Neural cell (in vitro differentiated cells): ENCODE measurements at regions not wholly inside any gene's neighbourhood (a gene's known extent, or its start where the extent isn't known, plus 50 kb on each side); places are given as distances from the start of the nearest gene placed in this dataset.

Experiments
- H2AFZ ChIP-seq: fragments of 200-600, 300-800 bp; sonication (generic), shearing (Covaris generic); 2 replicates; pipeline ENCODE4 v1.6.0; 2014; ENCODE audit warnings: low read depth, mild to moderate bottlenecking, antibody characterized with exemption, low read length, moderate library complexity
- H3F3A ChIP-seq: fragments of 200-600 bp; shearing (Covaris generic); 2 replicates; pipeline ENCODE4 v1.6.1; 2016; ENCODE audit warnings: mild to moderate bottlenecking, moderate library complexity, mixed read lengths, antibody characterized with exemption, low read length; ENCODE audit not compliant: insufficient read depth, poor library complexity, severe bottlenecking
- H3K27ac ChIP-seq: fragments of 200-600, 300-800 bp; sonication (generic), shearing (Covaris generic); 2 replicates; pipeline ENCODE4 v1.5.1; 2014; ENCODE audit warnings: mild to moderate bottlenecking, low read length, moderate library complexity
- H3K27me3 ChIP-seq: fragments of 300-800, 200-600 bp; sonication (generic), shearing (Covaris generic); 2 replicates; pipeline ENCODE4 v1.6.0; 2014; ENCODE audit warnings: mild to moderate bottlenecking, low read depth, low read length, moderate library complexity; ENCODE audit not compliant: insufficient read depth
- H3K36me3 ChIP-seq: fragments of 300-800, 200-600 bp; sonication (generic), shearing (Covaris generic); 2 replicates; pipeline ENCODE4 v1.5.1; 2014; ENCODE audit warnings: mild to moderate bottlenecking, antibody characterized with exemption, low read length, moderate library complexity; ENCODE audit not compliant: insufficient read depth
- H3K4me2 ChIP-seq: fragments of 300-800, 200-600 bp; sonication (generic), shearing (Covaris generic); 2 replicates; pipeline ENCODE4 v1.6.0; 2014; ENCODE audit warnings: mild to moderate bottlenecking, low read length
- H3K4me3 ChIP-seq: fragments of 300-800, 200-600 bp; sonication (generic), shearing (Covaris generic); 2 replicates; pipeline ENCODE4 v1.5.1; 2014; ENCODE audit warnings: mild to moderate bottlenecking, low read length, moderate library complexity
- H3K79me2 ChIP-seq: fragments of 200-600 bp; shearing (Covaris generic); replicated peaks from 2 replicates; pipeline ENCODE4 v1.6.0; 2014; ENCODE audit warnings: mild to moderate bottlenecking, low read length, moderate library complexity; ENCODE audit not compliant: insufficient read depth
- H3K9ac ChIP-seq: fragments of 300-800, 200-600 bp; sonication (generic), shearing (Covaris generic); 2 replicates; pipeline ENCODE4 v1.6.1; 2016; ENCODE audit warnings: mild to moderate bottlenecking, low read length, mixed read lengths
- H3K9me2 ChIP-seq: fragments of 200-600 bp; shearing (Covaris generic); 2 replicates; pipeline ENCODE4 v1.6.1; 2016; ENCODE audit warnings: mild to moderate bottlenecking, low read length, mixed read lengths; ENCODE audit not compliant: insufficient read depth
- H3K9me3 ChIP-seq: fragments of 200-600, 300-800 bp; sonication (generic), shearing (Covaris generic); 2 replicates; pipeline ENCODE4 v1.6.1; 2016; ENCODE audit warnings: mild to moderate bottlenecking, mixed run types, low read length, moderate library complexity, mixed read lengths
- H4K20me1 ChIP-seq: fragments of 200-600 bp; shearing (Covaris generic); 2 replicates; pipeline ENCODE4 v1.6.1; 2016; ENCODE audit warnings: mild to moderate bottlenecking, mixed run types; ENCODE audit not compliant: insufficient read depth
- EP300 ChIP-seq: fragments of 450-650 bp; conservative IDR thresholded peaks from 2 replicates; pipeline ENCODE4 v1.6.1; 2014; ENCODE audit warnings: antibody characterized with exemption, mild to moderate bottlenecking, moderate library complexity; ENCODE audit not compliant: poor library complexity, severe bottlenecking
- EZH2 ChIP-seq: fragments of 200-600, 300-800 bp; shearing (Covaris generic), sonication (generic); IDR thresholded peaks from 2 replicates; pipeline ENCODE4 v1.6.1; 2014; ENCODE audit warnings: antibody characterized with exemption, low read length, borderline replicate concordance, mild to moderate bottlenecking; ENCODE audit not compliant: insufficient read depth, poor library complexity, severe bottlenecking
- MXI1 ChIP-seq: fragments of 450-650 bp; conservative IDR thresholded peaks from 2 replicates; pipeline ENCODE4 v1.6.1; 2014; ENCODE audit warnings: antibody characterized with exemption, mild to moderate bottlenecking; ENCODE audit not compliant: poor library complexity, severe bottlenecking
- POLR2AphosphoS5 ChIP-seq: IDR thresholded peaks from 2 replicates; pipeline ENCODE4 v1.6.1; 2012
- RAD21 ChIP-seq: fragments of 450-650 bp; conservative IDR thresholded peaks from 2 replicates; pipeline ENCODE4 v1.6.1; 2014; ENCODE audit warnings: antibody characterized with exemption, mild to moderate bottlenecking, moderate library complexity
- SMC3 ChIP-seq: fragments of 450-650 bp; conservative IDR thresholded peaks from 2 replicates; pipeline ENCODE4 v1.6.1; 2014; ENCODE audit warnings: antibody characterized with exemption, mild to moderate bottlenecking, moderate library complexity; ENCODE audit not compliant: poor library complexity
- TAF1 ChIP-seq: IDR thresholded peaks from 2 replicates; pipeline ENCODE4 v1.6.1; 2012; ENCODE audit warnings: low read depth
- TF ChIP-seq, protein P1 (sequence below): IDR thresholded peaks from 2 replicates; pipeline ENCODE4 v1.6.1; 2012; ENCODE audit warnings: borderline replicate concordance
- TF ChIP-seq, protein P2 (sequence below): fragments of 450-650 bp; IDR thresholded peaks from 2 replicates; pipeline ENCODE4 v1.5.1; 2014; ENCODE audit warnings: antibody characterized with exemption, mild to moderate bottlenecking, moderate library complexity; ENCODE audit not compliant: poor library complexity, severe bottlenecking

DNA sequence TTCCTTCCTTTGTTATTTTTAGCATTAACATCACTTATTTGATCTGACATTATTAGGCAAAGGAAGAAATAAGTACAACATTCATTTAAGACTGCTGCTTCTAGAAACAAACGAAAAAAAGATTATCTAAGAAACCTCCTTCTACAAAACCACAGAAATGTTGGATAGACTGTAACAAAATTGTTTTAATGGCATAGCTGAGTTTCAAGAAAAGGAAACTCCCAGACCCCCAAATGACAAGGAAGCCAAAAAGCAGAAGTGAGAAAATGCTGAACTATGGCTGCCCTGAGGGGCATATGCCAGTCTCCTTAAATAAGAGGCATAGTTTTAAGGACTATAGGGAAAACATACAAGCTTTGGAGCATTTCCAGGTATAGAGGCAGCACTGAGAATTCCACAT, 1431.6 kb upstream of the TENM3 start:
- H4K20me1 ChIP-seq = no peaks in the 10 kb centered on the region
- no peak overlapping the region for H3K27ac ChIP-seq
- H3K9ac ChIP-seq = no peak overlapping the region
- H2AFZ ChIP-seq = no peak overlapping the region
- H3K9me2 ChIP-seq = no peaks in the 10 kb centered on the region
- H3K4me3 ChIP-seq = no peak overlapping the region
- no peaks in the 10 kb centered on the region for H3K36me3 ChIP-seq
- no peaks in the 10 kb centered on the region for H3F3A ChIP-seq
- H3K9me3 ChIP-seq = no peaks in the 10 kb centered on the region
- TF ChIP-seq, protein P1, sequence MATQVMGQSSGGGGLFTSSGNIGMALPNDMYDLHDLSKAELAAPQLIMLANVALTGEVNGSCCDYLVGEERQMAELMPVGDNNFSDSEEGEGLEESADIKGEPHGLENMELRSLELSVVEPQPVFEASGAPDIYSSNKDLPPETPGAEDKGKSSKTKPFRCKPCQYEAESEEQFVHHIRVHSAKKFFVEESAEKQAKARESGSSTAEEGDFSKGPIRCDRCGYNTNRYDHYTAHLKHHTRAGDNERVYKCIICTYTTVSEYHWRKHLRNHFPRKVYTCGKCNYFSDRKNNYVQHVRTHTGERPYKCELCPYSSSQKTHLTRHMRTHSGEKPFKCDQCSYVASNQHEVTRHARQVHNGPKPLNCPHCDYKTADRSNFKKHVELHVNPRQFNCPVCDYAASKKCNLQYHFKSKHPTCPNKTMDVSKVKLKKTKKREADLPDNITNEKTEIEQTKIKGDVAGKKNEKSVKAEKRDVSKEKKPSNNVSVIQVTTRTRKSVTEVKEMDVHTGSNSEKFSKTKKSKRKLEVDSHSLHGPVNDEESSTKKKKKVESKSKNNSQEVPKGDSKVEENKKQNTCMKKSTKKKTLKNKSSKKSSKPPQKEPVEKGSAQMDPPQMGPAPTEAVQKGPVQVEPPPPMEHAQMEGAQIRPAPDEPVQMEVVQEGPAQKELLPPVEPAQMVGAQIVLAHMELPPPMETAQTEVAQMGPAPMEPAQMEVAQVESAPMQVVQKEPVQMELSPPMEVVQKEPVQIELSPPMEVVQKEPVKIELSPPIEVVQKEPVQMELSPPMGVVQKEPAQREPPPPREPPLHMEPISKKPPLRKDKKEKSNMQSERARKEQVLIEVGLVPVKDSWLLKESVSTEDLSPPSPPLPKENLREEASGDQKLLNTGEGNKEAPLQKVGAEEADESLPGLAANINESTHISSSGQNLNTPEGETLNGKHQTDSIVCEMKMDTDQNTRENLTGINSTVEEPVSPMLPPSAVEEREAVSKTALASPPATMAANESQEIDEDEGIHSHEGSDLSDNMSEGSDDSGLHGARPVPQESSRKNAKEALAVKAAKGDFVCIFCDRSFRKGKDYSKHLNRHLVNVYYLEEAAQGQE = no peak
- TF ChIP-seq POLR2AphosphoS5 (no peak), RAD21 (no peak), EZH2 (no peak), SMC3 (no peak), MXI1 (no peak), EP300 (no peak), TAF1 (no peak)
- TF ChIP-seq, protein P2, sequence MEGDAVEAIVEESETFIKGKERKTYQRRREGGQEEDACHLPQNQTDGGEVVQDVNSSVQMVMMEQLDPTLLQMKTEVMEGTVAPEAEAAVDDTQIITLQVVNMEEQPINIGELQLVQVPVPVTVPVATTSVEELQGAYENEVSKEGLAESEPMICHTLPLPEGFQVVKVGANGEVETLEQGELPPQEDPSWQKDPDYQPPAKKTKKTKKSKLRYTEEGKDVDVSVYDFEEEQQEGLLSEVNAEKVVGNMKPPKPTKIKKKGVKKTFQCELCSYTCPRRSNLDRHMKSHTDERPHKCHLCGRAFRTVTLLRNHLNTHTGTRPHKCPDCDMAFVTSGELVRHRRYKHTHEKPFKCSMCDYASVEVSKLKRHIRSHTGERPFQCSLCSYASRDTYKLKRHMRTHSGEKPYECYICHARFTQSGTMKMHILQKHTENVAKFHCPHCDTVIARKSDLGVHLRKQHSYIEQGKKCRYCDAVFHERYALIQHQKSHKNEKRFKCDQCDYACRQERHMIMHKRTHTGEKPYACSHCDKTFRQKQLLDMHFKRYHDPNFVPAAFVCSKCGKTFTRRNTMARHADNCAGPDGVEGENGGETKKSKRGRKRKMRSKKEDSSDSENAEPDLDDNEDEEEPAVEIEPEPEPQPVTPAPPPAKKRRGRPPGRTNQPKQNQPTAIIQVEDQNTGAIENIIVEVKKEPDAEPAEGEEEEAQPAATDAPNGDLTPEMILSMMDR = no peak
- no peak overlapping the region for H3K4me2 ChIP-seq
- no peaks in the 10 kb centered on the region for H3K79me2 ChIP-seq
- H3K27me3 ChIP-seq = no peaks in the 10 kb centered on the region

DNA sequence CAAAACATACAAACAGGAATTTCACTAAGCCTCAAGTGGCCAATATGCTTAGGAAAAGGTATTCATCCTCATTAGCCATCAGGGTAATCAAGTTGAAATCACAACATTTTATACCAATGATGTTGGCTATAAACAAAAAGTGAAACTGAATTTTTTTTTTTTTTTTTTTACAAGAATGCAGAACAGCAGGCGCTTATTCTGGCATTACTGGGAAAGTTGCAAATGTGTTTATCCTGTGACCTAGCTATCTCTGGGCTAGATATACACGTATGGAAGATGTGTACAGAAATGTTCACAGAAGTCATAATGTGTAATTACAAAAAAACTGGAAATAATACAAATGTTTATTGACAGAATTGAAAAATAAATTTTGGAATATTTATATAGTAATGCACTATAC, 1430.4 kb upstream of the TENM3 start:
- no peak for TF ChIP-seq SMC3
- TF ChIP-seq, protein P1 = no peak
- TF ChIP-seq MXI1 = no peak
- TF ChIP-seq POLR2AphosphoS5 = no peak
- TF ChIP-seq RAD21 = no peak
- no peak for TF ChIP-seq EZH2
- TF ChIP-seq TAF1 = no peak
- no peak for TF ChIP-seq EP300
- TF ChIP-seq, protein P2 = no peak
- no peaks in the 10 kb centered on the region for H3K9me3 ChIP-seq
- no peak overlapping the region for H3K9ac ChIP-seq
- no peaks in the 10 kb centered on the region for H3K27me3 ChIP-seq
- no peak overlapping the region for H3K27ac ChIP-seq
- no peaks in the 10 kb centered on the region for H3K79me2 ChIP-seq
- no peak overlapping the region for H3K4me3 ChIP-seq
- H3K9me2 ChIP-seq = no peaks in the 10 kb centered on the region
- no peak overlapping the region for H3K4me2 ChIP-seq
- no peaks in the 10 kb centered on the region for H3K36me3 ChIP-seq
- H2AFZ ChIP-seq = no peak overlapping the region
- H3F3A ChIP-seq = no peaks in the 10 kb centered on the region
- no peaks in the 10 kb centered on the region for H4K20me1 ChIP-seq
